Smooth muscle cell (in vitro differentiated cells): ENCODE measurements at regions not wholly inside any gene's neighbourhood (a gene's known extent, or its start where the extent isn't known, plus 50 kb on each side); places are given as distances from the start of the nearest gene placed in this dataset.

Source experiments
- DNase-seq: peaks from one replicate; lab custom pipeline; 2025; ENCODE audit not compliant: unreplicated experiment; lab: John Stamatoyannopoulos, UW
- H2AFZ ChIP-seq: fragments of 200-600 bp; sonication (generic); 2 replicates; pipeline ENCODE4 v1.6.0; 2016; ENCODE audit warnings: antibody characterized with exemption, low read depth, mild to moderate bottlenecking
- H3F3A ChIP-seq: fragments of 200-600 bp; sonication (generic); 2 replicates; pipeline ENCODE4 v1.6.0; 2017; ENCODE audit warnings: antibody characterized with exemption, low read depth
- H3K27ac ChIP-seq: fragments of 200-600 bp; sonication (generic); 2 replicates; pipeline ENCODE4 v1.5.1; 2016; ENCODE audit warnings: low read depth, mild to moderate bottlenecking
- H3K27me3 ChIP-seq: fragments of 200-600 bp; sonication (generic); 2 replicates; pipeline ENCODE4 v1.6.1; 2016; ENCODE audit warnings: low read depth, mild to moderate bottlenecking
- H3K36me3 ChIP-seq: fragments of 200-600 bp; sonication (generic); 2 replicates; pipeline ENCODE4 v1.5.1; 2016; ENCODE audit warnings: low read depth
- H3K4me1 ChIP-seq: fragments of 200-600 bp; sonication (generic); 2 replicates; pipeline ENCODE4 v1.5.1; 2016; ENCODE audit warnings: low read depth
- H3K4me2 ChIP-seq: fragments of 200-600 bp; sonication (generic); 2 replicates; pipeline ENCODE4 v1.6.0; 2016; ENCODE audit warnings: mild to moderate bottlenecking
- H3K4me3 ChIP-seq: fragments of 200-600 bp; sonication (generic); 2 replicates; pipeline ENCODE4 v1.5.1; 2016; ENCODE audit warnings: mild to moderate bottlenecking
- H3K79me2 ChIP-seq: fragments of 200-600 bp; sonication (generic); 2 replicates; pipeline ENCODE4 v1.6.0; 2016; ENCODE audit warnings: low read depth, mild to moderate bottlenecking
- H3K9ac ChIP-seq: fragments of 200-600 bp; sonication (generic); 2 replicates; pipeline ENCODE4 v1.6.0; 2016; ENCODE audit warnings: low read depth
- H3K9me3 ChIP-seq: fragments of 200-600 bp; sonication (generic); replicated peaks from 2 replicates; pipeline ENCODE4 v1.5.1; 2016; ENCODE audit warnings: low read depth
- H4K20me1 ChIP-seq: fragments of 200-600 bp; sonication (generic); 2 replicates; pipeline ENCODE4 v1.6.0; 2016; ENCODE audit warnings: low read depth
- WGBS: methylation state at CpG from one replicate; pipeline ENCODE4 v1.1.7; 2016; ENCODE audit warnings: low lambda C conversion rate; 5-methylcytosine and 5-hydroxymethylcytosine counted together
- TF ChIP-seq, protein P1 (sequence below): fragments of 200-600 bp; sonication (generic); IDR thresholded peaks from 2 replicates; pipeline ENCODE4 v1.5.1; 2017; ENCODE audit warnings: borderline replicate concordance, mild to moderate bottlenecking, antibody characterized with exemption; ENCODE audit not compliant: insufficient read depth, poor library complexity, severe bottlenecking

DNA sequence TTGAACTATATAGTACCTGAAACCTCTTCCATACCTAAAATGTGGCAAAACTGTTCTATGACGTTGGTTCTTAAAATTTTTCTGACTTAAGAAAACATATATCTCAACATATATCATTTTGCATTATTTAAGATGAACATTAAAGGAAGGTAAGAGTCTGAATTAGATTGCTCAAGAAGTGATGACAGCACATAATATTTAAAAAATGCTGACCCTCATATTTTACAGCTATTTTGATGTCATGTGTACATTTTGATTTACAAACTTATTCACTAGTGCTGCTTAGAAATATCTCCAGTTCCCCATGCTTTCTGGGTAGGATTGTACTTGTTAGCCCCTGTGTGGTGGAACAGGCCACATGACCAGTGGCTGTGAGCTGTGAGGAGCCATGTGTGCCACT, 666.1 kb downstream of the SATB2 start:
- Histone ChIP-seq H3K9ac (no peak overlapping the region), H4K20me1 (no peaks in the 10 kb centered on the region), H3K9me3 (no peaks in the 10 kb centered on the region), H3K27me3 (no peaks in the 10 kb centered on the region), H3K4me1 (no peaks in the 10 kb centered on the region), H3K4me2 (no peak overlapping the region), H2AFZ (no peak overlapping the region), H3K79me2 (no peaks in the 10 kb centered on the region), H3F3A (no peaks in the 10 kb centered on the region), H3K4me3 (no peak overlapping the region), H3K36me3 (no peaks in the 10 kb centered on the region), H3K27ac (no peak overlapping the region)
- 3% methylated on average over 1 of the region's 1 CpG for WGBS
- TF ChIP-seq, protein P1, sequence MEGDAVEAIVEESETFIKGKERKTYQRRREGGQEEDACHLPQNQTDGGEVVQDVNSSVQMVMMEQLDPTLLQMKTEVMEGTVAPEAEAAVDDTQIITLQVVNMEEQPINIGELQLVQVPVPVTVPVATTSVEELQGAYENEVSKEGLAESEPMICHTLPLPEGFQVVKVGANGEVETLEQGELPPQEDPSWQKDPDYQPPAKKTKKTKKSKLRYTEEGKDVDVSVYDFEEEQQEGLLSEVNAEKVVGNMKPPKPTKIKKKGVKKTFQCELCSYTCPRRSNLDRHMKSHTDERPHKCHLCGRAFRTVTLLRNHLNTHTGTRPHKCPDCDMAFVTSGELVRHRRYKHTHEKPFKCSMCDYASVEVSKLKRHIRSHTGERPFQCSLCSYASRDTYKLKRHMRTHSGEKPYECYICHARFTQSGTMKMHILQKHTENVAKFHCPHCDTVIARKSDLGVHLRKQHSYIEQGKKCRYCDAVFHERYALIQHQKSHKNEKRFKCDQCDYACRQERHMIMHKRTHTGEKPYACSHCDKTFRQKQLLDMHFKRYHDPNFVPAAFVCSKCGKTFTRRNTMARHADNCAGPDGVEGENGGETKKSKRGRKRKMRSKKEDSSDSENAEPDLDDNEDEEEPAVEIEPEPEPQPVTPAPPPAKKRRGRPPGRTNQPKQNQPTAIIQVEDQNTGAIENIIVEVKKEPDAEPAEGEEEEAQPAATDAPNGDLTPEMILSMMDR, result no peak
- no peak for DNase-seq

DNA sequence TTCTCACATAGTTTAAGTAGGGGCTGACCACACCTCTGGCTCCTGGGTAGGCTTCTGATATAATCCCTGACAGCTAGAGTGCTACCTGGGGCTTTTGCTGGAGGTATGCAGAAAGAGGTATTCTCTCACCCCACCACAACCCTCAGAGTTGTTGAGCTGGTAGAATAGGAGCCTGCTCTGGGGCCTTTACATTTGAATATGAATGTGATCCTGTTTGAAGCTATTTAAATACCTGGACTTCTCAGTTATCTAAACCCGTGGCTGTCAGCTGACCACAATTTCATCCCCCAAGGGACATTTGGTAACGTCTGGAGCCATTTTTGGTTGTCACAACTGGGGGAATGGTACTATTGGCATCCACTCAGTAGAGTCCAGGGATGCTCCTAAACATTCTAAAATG, 669.1 kb downstream of the SATB2 start:
- DNase-seq, result no peak
- TF ChIP-seq, protein P1, result no peak
- H4K20me1 ChIP-seq, result no peaks in the 10 kb centered on the region
- no peak overlapping the region for H3K4me3 ChIP-seq
- no peak overlapping the region for H3K4me2 ChIP-seq
- no peaks in the 10 kb centered on the region for H3K79me2 ChIP-seq
- H3K27ac ChIP-seq, result no peak overlapping the region
- H3K36me3 ChIP-seq, result no peaks in the 10 kb centered on the region
- H3K27me3 ChIP-seq, result no peaks in the 10 kb centered on the region
- 11% methylated on average over 2 of the region's 2 CpGs for WGBS
- no peaks in the 10 kb centered on the region for H3F3A ChIP-seq
- H3K9me3 ChIP-seq, result no peaks in the 10 kb centered on the region
- no peak overlapping the region for H3K9ac ChIP-seq
- no peaks in the 10 kb centered on the region for H3K4me1 ChIP-seq
- H2AFZ ChIP-seq, result no peak overlapping the region

DNA sequence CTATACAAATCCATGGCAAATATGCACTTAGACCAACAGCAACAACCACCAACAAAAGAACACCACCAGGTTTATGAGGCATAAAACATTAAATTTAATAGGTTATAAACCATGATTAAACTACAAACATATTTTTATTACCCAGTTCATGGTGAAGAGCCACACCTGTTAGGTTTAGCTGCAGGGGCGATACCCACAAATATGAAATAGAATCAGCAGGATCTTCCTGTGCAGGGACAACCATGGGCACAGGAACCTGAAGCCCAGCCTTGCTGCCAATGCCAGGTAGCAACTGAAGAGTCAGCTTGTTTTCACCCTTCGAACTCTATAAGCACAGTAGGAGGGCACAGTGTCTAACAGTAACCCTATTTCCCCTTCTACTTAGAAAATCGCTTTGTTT, 675.0 kb downstream of the SATB2 start:
- WGBS, result 84% methylated on average over 3 of the region's 3 CpGs
- H3F3A ChIP-seq, result no peaks in the 10 kb centered on the region
- no peaks in the 10 kb centered on the region for H3K79me2 ChIP-seq
- no peaks in the 10 kb centered on the region for H3K9me3 ChIP-seq
- no peak overlapping the region for H3K9ac ChIP-seq
- TF ChIP-seq, protein P1, result no peak
- no peak overlapping the region for H3K27ac ChIP-seq
- no peaks in the 10 kb centered on the region for H3K27me3 ChIP-seq
- no peaks in the 10 kb centered on the region for H4K20me1 ChIP-seq
- H3K4me1 ChIP-seq, result no peaks in the 10 kb centered on the region
- no peaks in the 10 kb centered on the region for H3K36me3 ChIP-seq
- no peak overlapping the region for H3K4me2 ChIP-seq
- no peak overlapping the region for H3K4me3 ChIP-seq
- no peak for DNase-seq
- H2AFZ ChIP-seq, result no peak overlapping the region

DNA sequence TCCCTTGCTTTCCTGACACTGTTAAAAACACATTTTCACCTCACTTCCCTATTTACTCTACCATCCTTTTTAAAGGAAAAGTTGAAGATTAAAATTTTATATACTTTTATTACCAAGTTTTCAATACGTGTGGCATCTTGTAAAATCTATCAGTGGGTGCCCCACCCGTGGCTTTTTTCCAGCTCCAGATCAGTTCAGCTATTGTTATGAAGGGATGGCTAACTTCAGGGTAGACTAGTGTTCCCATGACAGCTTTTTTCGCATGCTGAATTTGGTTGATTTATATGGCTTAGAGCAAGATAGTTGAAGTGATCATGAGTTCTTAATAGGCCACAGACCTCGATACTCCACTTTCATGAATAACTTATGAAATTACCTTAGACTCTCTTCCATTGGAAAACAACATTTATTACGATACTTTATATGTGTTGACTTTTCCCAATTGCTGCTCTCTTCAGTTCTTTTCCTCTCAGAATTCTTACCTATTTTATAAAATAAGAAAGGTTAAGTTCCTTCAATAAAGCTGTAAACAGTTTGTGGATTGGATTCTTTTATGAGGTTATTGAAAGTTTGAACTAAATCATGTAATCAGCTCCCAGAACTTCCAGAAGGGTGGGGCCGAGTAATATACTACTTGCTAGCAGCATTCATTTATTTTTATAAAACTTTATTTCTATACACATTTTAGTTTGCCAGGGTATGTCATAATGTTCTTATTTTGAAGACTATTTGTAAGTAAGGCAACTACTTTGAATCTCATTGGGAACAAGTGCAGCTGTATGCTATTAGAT, 680.9 kb downstream of the SATB2 start:
- Histone ChIP-seq H3K27me3 (no peaks in the 10 kb centered on the region), H3K4me1 (no peaks in the 10 kb centered on the region), H3K9me3 (no peaks in the 10 kb centered on the region), H4K20me1 (no peaks in the 10 kb centered on the region), H3K4me3 (no peak overlapping the region), H3K9ac (no peak overlapping the region), H3K79me2 (no peaks in the 10 kb centered on the region), H3K4me2 (no peak overlapping the region), H2AFZ (no peak overlapping the region), H3K36me3 (no peaks in the 10 kb centered on the region), H3K27ac (no peak overlapping the region), H3F3A (no peaks in the 10 kb centered on the region)
- 86% methylated on average over 6 of the region's 6 CpGs for WGBS
- TF ChIP-seq, protein P1, result no peak
- no peak for DNase-seq
